Endodermal cell (in vitro differentiated cells): ENCODE measurements at regions not wholly inside any gene's neighbourhood (a gene's known extent, or its start where the extent isn't known, plus 50 kb on each side); places are given as distances from the start of the nearest gene placed in this dataset.
A peak's percentile ranks its signal among the peaks of the same experiment; 100 is the strongest.

ENCODE experiments used
- DNase-seq: peaks from one replicate; pipeline ENCODE4 v3.0.0-alpha.2; 2017
- H3K27ac ChIP-seq: 2 replicates; pipeline ENCODE4 v1.5.1; 2013; ENCODE audit warnings: mild to moderate bottlenecking, low read depth, low read length, moderate library complexity
- H3K27me3 ChIP-seq: 2 replicates; pipeline ENCODE4 v1.6.1; 2013; ENCODE audit warnings: mild to moderate bottlenecking, low read length, moderate library complexity; ENCODE audit not compliant: insufficient read depth, control insufficient read depth, poor library complexity, severe bottlenecking
- H3K36me3 ChIP-seq: 2 replicates; pipeline ENCODE4 v1.7.0; 2013; ENCODE audit warnings: mild to moderate bottlenecking, low read length, moderate library complexity; ENCODE audit not compliant: control insufficient read depth, insufficient read depth
- H3K4me1 ChIP-seq: one replicate; pipeline ENCODE4 v1.7.0; 2013; ENCODE audit warnings: low read length; ENCODE audit not compliant: control insufficient read depth, insufficient read depth
- H3K4me3 ChIP-seq: 2 replicates; pipeline ENCODE4 v1.5.1; 2013; ENCODE audit warnings: mild to moderate bottlenecking, low read length, moderate library complexity
- H3K9ac ChIP-seq: 2 replicates; pipeline ENCODE4 v1.6.1; 2013; ENCODE audit warnings: mild to moderate bottlenecking, low read length, moderate library complexity; ENCODE audit not compliant: poor library complexity, severe bottlenecking; ENCODE audit errors: extremely low read depth
- H3K9me3 ChIP-seq: 2 replicates; pipeline ENCODE4 v1.6.1; 2013; ENCODE audit warnings: mild to moderate bottlenecking, low read length, moderate library complexity; ENCODE audit not compliant: control insufficient read depth
- H3K27ac Mint-ChIP-seq: 2 replicates; pipeline ENCODE4 v1.8.0; 2020; ENCODE audit warnings: mixed read lengths
- H3K27me3 Mint-ChIP-seq: 2 replicates; pipeline ENCODE4 v1.8.0; 2021; ENCODE audit warnings: mild to moderate bottlenecking, mixed read lengths; ENCODE audit not compliant: insufficient read depth
- H3K36me3 Mint-ChIP-seq: 2 replicates; pipeline ENCODE4 v1.8.0; 2020; ENCODE audit warnings: low read depth, mixed read lengths
- H3K4me1 Mint-ChIP-seq: 2 replicates; pipeline ENCODE4 v1.8.0; 2020; ENCODE audit warnings: mixed read lengths
- H3K4me3 Mint-ChIP-seq: 2 replicates; pipeline ENCODE4 v1.8.0; 2020; ENCODE audit warnings: mild to moderate bottlenecking, moderate library complexity, mixed read lengths
- H3K9me3 Mint-ChIP-seq: 2 replicates; pipeline ENCODE4 v1.8.0; 2020; ENCODE audit warnings: mild to moderate bottlenecking, mixed read lengths
- WGBS, 2 experiments: methylation state at CpG; one replicate each; pipeline versions ENCODE4 v1.1.5 to v1.1.7; 2013; ENCODE audit warnings: missing lambda C conversion rate in 2 of 2, mixed read lengths in 1 of 2; ENCODE audit not compliant: insufficient coverage in 1 of 2, insufficient read length in 1 of 2; 5-methylcytosine and 5-hydroxymethylcytosine counted together
- TF ChIP-seq, protein P1 (sequence below): fragments of 200-600 bp; sonication (generic); conservative IDR thresholded peaks from 2 replicates; pipeline ENCODE4 v1.5.0; 2021; ENCODE audit warnings: antibody characterized with exemption, mild to moderate bottlenecking

DNA sequence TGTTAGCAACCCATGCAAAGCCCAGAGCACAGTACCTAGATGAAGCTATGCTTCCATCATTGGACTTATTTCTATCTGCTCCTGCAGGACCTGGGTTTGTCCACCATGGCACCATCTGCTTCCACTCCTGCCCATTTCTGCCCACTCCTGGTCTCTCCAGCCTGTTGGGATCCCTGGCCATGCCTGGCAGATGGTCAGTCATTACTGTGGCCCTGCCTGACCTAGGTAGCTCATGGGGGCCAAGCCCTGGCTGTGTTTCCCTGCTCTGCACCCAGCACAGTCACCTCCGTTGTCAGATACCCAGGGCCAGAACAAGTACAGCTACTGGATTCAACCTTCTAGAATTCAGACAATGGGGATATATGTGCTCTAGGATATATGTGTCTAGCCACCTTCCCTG lies 185.8 kb upstream of the TLE3 start:
- no peak for DNase-seq
- no peaks in the 10 kb centered on the region for H3K27me3 ChIP-seq
- H3K36me3 Mint-ChIP-seq = no peaks in the 10 kb centered on the region
- H3K9me3 ChIP-seq = no peaks in the 10 kb centered on the region
- H3K4me1 Mint-ChIP-seq = peaks cover 3% of the 10 kb centered on the region
- H3K36me3 ChIP-seq = no peaks in the 10 kb centered on the region
- H3K4me1 ChIP-seq = no peaks in the 10 kb centered on the region
- H3K27ac Mint-ChIP-seq = no peak overlapping the region
- H3K27ac ChIP-seq = no peak overlapping the region
- peaks cover 6% of the 10 kb centered on the region for H3K27me3 Mint-ChIP-seq
- H3K9me3 Mint-ChIP-seq = no peaks in the 10 kb centered on the region
- H3K4me3 ChIP-seq = no peak overlapping the region
- H3K9ac ChIP-seq = no peak overlapping the region
- TF ChIP-seq, protein P1, sequence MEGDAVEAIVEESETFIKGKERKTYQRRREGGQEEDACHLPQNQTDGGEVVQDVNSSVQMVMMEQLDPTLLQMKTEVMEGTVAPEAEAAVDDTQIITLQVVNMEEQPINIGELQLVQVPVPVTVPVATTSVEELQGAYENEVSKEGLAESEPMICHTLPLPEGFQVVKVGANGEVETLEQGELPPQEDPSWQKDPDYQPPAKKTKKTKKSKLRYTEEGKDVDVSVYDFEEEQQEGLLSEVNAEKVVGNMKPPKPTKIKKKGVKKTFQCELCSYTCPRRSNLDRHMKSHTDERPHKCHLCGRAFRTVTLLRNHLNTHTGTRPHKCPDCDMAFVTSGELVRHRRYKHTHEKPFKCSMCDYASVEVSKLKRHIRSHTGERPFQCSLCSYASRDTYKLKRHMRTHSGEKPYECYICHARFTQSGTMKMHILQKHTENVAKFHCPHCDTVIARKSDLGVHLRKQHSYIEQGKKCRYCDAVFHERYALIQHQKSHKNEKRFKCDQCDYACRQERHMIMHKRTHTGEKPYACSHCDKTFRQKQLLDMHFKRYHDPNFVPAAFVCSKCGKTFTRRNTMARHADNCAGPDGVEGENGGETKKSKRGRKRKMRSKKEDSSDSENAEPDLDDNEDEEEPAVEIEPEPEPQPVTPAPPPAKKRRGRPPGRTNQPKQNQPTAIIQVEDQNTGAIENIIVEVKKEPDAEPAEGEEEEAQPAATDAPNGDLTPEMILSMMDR = no peak
- no peak overlapping the region for H3K4me3 Mint-ChIP-seq
- WGBS, 2 experiments = 100% methylated on average over 1 of the region's 1 CpG

- Histone ChIP-seq H3K9me3 (no peaks in the 10 kb centered on the region), H3K27me3 (peaks cover 5% of the 10 kb centered on the region), H3K4me3 (no peak overlapping the region), H3K27ac (no peak overlapping the region), H3K36me3 (no peaks in the 10 kb centered on the region), H3K9ac (no peak overlapping the region), H3K4me1 (no peaks in the 10 kb centered on the region)
- Mint-ChIP-seq H3K9me3 (no peaks in the 10 kb centered on the region), H3K36me3 (no peaks in the 10 kb centered on the region), H3K27ac (no peak overlapping the region), H3K4me1 (peaks cover 3% of the 10 kb centered on the region), H3K27me3 (peaks cover 15% of the 10 kb centered on the region), H3K4me3 (no peak overlapping the region)
- 88 to 93% methylated on average over 4 of the region's 4 CpGs for WGBS, 2 experiments
- TF ChIP-seq, protein P1 = no peak
- DNase-seq = no peak
These were observed 184.1 kb upstream of the TLE3 start for GRCh38 chr15:70281811-70282307.

GRCh38 chr15:70281261-70281810 lies 183.6 kb upstream of the TLE3 start:
- H3K27ac ChIP-seq = no peak overlapping the region
- peaks cover 5% of the 10 kb centered on the region for H3K27me3 ChIP-seq

More at GRCh38 chr15:70281261-70281810, 183.6 kb upstream of the TLE3 start:
- H3K4me1 Mint-ChIP-seq = peaks cover 2% of the 10 kb centered on the region
- no peaks in the 10 kb centered on the region for H3K36me3 Mint-ChIP-seq
- TF ChIP-seq, protein P1 = no peak
- H3K9me3 Mint-ChIP-seq = no peaks in the 10 kb centered on the region
- Histone ChIP-seq H3K4me1 (no peaks in the 10 kb centered on the region), H3K4me3 (no peak overlapping the region), H3K9me3 (no peaks in the 10 kb centered on the region), H3K36me3 (no peaks in the 10 kb centered on the region), H3K9ac (no peak overlapping the region)
- DNase-seq = no peak
- no peak overlapping the region for H3K4me3 Mint-ChIP-seq
- peaks cover 15% of the 10 kb centered on the region for H3K27me3 Mint-ChIP-seq
- WGBS, 2 experiments = 71 to 94% methylated on average over 2 to 3 of the region's 3 CpGs
- peak overlapping the region; percentile 17 for H3K27ac Mint-ChIP-seq
